ENCODE measurements at regions not wholly inside any gene's neighbourhood (a gene's known extent, or its start where the extent isn't known, plus 50 kb on each side); places are given as distances from the start of the nearest gene placed in this dataset.
"Not testable (repeated sequence)": the region's sequence is repeated elsewhere in the genome, so short reads cannot be mapped to it uniquely, and the experiment has no call there.

GRCh38 chr11:82536706-82537105, 197.0 kb downstream of the FAM181B start:
- DNase-seq (ENCODE audit: low read depth, low spot score), result no peak

GRCh38 chr11:82533628-82534327, 199.9 kb downstream of the FAM181B start:
- DNase-seq (ENCODE audit: low read depth, low spot score), result no peak

GRCh38 chr11:82529936-82530335, 203.7 kb downstream of the FAM181B start:
- no peak for DNase-seq (ENCODE audit: low read depth, low spot score)

- no peak for DNase-seq (ENCODE audit: low read depth, low spot score)
Measured at GRCh38 chr11:82527081-82527584, 206.5 kb downstream of the FAM181B start.

- DNase-seq (ENCODE audit: low read depth, low spot score), result no peak
Measured at GRCh38 chr11:82523141-82523540, 210.5 kb downstream of the FAM181B start.

GRCh38 chr11:82521427-82521826, 212.2 kb downstream of the FAM181B start:
- no peak for DNase-seq (ENCODE audit: low read depth, low spot score)

GRCh38 chr11:82507288-82507687, 226.4 kb downstream of the FAM181B start:
- no peak for DNase-seq (ENCODE audit: low read depth, low spot score)

GRCh38 chr11:82505379-82505778, 228.3 kb downstream of the FAM181B start:
- DNase-seq (ENCODE audit: low read depth, low spot score), result no peak

GRCh38 chr11:82501174-82501573, 232.5 kb downstream of the FAM181B start:
- not testable (repeated sequence) for DNase-seq (ENCODE audit: low read depth, low spot score)

GRCh38 chr11:82494988-82495432, 238.7 kb downstream of the FAM181B start:
- DNase-seq (ENCODE audit: low read depth, low spot score), result peak; percentile 17

GRCh38 chr11:82474876-82475275, 258.8 kb downstream of the FAM181B start:
- no peak for DNase-seq (ENCODE audit: low read depth, low spot score)

- DNase-seq (ENCODE audit: low read depth, low spot score), result no peak
Measured at GRCh38 chr11:82465481-82465880, 268.2 kb downstream of the FAM181B start.

- no peak for DNase-seq (ENCODE audit: low read depth, low spot score)
Measured at GRCh38 chr11:82462608-82463242, 270.9 kb downstream of the FAM181B start.

- DNase-seq (ENCODE audit: low read depth, low spot score), result no peak
Measured at GRCh38 chr11:82458761-82459160, 274.9 kb downstream of the FAM181B start.

- no peak for DNase-seq (ENCODE audit: low read depth, low spot score)
Measured at GRCh38 chr11:82458147-82458546, 275.5 kb downstream of the FAM181B start.

GRCh38 chr11:82450996-82451395, 282.7 kb downstream of the FAM181B start:
- DNase-seq (ENCODE audit: low read depth, low spot score), result no peak

- no peak for DNase-seq (ENCODE audit: low read depth, low spot score)
Measured at GRCh38 chr11:82406611-82407010, 327.1 kb downstream of the FAM181B start.

- DNase-seq (ENCODE audit: low read depth, low spot score), result no peak
Measured at GRCh38 chr11:82405421-82405820, 328.2 kb downstream of the FAM181B start.

GRCh38 chr11:82404981-82405380, 328.7 kb downstream of the FAM181B start:
- DNase-seq (ENCODE audit: low read depth, low spot score), result no peak

- no peak for DNase-seq (ENCODE audit: low read depth, low spot score)
Measured at GRCh38 chr11:82403640-82404305, 329.9 kb downstream of the FAM181B start.

GRCh38 chr11:82398300-82398815, 335.3 kb downstream of the FAM181B start:
- DNase-seq (ENCODE audit: low read depth, low spot score), result no peak

GRCh38 chr11:82396639-82397038, 337.0 kb downstream of the FAM181B start:
- DNase-seq (ENCODE audit: low read depth, low spot score), result not testable (repeated sequence)
